Transverse colon (tissue), 4 donors: ENCODE measurements at regions not wholly inside any gene's neighbourhood (a gene's known extent, or its start where the extent isn't known, plus 50 kb on each side); places are given as distances from the start of the nearest gene placed in this dataset.

ENCODE experiments used
- DNase-seq: peaks from one replicate; pipeline ENCODE4 v3.0.0-alpha.2; 2019
- H3K27ac ChIP-seq, 4 donors: fragments of 200-600 bp; sonication (generic); 2 replicates each; pipeline ENCODE4 v1.5.1; 2016 to 2018; ENCODE audit warnings: inconsistent platforms in 4 of 4
- H3K27me3 ChIP-seq: fragments of 200-600 bp; sonication (generic); 2 replicates; pipeline ENCODE4 v1.5.1; 2017; ENCODE audit warnings: inconsistent platforms
- H3K36me3 ChIP-seq, 4 donors: fragments of 200-600 bp; sonication (generic); 2 replicates each; pipeline ENCODE4 v1.5.1; 2017 to 2019; ENCODE audit warnings: inconsistent platforms in 4 of 4
- H3K4me1 ChIP-seq, 4 donors: fragments of 200-600 bp; sonication (generic); 2 replicates each; pipeline ENCODE4 v1.5.1; 2017 to 2020; ENCODE audit warnings: inconsistent platforms in 4 of 4
- H3K4me3 ChIP-seq, 4 donors: fragments of 200-600 bp; sonication (generic); 1 replicate in 1 of 4; 2 replicates in 3 of 4; pipeline versions ENCODE4 v1.5.1 to v1.6.1; 2017 to 2019; ENCODE audit warnings: inconsistent platforms in 4 of 4
- H3K9me3 ChIP-seq, 2 donors: fragments of 200-600 bp; sonication (generic); 2 replicates each; pipeline ENCODE4 v1.5.1; 2017 to 2019; ENCODE audit warnings: inconsistent platforms in 2 of 2
- CTCF ChIP-seq, 5 experiments: fragments of 200-600 bp in 3 of 5; fragments of 450-650 bp in 2 of 5; sonication (generic) in 3 of 5; IDR thresholded peaks; 1 replicate in 2 of 5; 2 replicates in 3 of 5; pipeline ENCODE4 v1.5.1; 2016 to 2017; ENCODE audit warnings: antibody characterized with exemption in 5 of 5, inconsistent platforms in 3 of 5, mild to moderate bottlenecking in 2 of 5, moderate library complexity in 1 of 5
- EP300 ChIP-seq: sonication (generic); formaldehyde crosslinking; IDR thresholded peaks from one replicate; pipeline ENCODE4 v1.6.1; 2017; ENCODE audit warnings: antibody characterized with exemption, low read depth
- POLR2A ChIP-seq: fragments of 450-650 bp; IDR thresholded peaks from one replicate; pipeline ENCODE4 v1.6.1; 2016; ENCODE audit warnings: antibody characterized with exemption, mild to moderate bottlenecking, moderate library complexity
- POLR2AphosphoS5 ChIP-seq, 3 donors: sonication (generic); formaldehyde crosslinking; IDR thresholded peaks; one replicate each; pipeline ENCODE4 v1.6.1; 2016; ENCODE audit warnings: antibody characterized with exemption in 3 of 3
- WGBS, 2 donors: methylation state at CpG; one replicate each; pipeline ENCODE4 v1.1.5; 2018; ENCODE audit warnings: low coverage in 1 of 2; 5-methylcytosine and 5-hydroxymethylcytosine counted together
- in situ Hi-C, 4 donors: fragments of 200-750 bp; cut with MboI; loops; one replicate each; pipeline versions ENCODE4 v1.15.0 to v1.15.1; 2017; ENCODE audit warnings: low sequenced_read_pairs in 3 of 4, low pct_ligation_motif_present in 1 of 4, low pct_unique_long_range_greater_than_20kb in 1 of 4
- intact Hi-C: fragments of 100-400 bp; cut with DNase I; formaldehyde crosslinking; loops from one replicate; pipeline ENCODE4 v1.15.1; 2023; ENCODE audit warnings: low total_unique reads

GRCh38 chr10:28963539-28964221, 286.4 kb downstream of the BAMBI start:
- TF ChIP-seq POLR2A, result no peak
- no peak for TF ChIP-seq CTCF (IDR thresholded peaks at IDR 0.05)
- no peak for TF ChIP-seq EP300
- TF ChIP-seq POLR2AphosphoS5 (IDR thresholded peaks at IDR 0.05), result no peak
- WGBS, 2 donors, result 81 to 93% methylated on average over 4 to 5 of the region's 5 CpGs
- H3K4me3 ChIP-seq, result no peak overlapping the region
- H3K27me3 ChIP-seq, result no peaks in the 10 kb centered on the region
- no peaks in the 10 kb centered on the region for H3K4me1 ChIP-seq
- in situ Hi-C loops (no loop called here), intact Hi-C loops (no loop called here)
- DNase-seq, result no peak
- no peak overlapping the region for H3K27ac ChIP-seq
- H3K9me3 ChIP-seq, result no peaks in the 10 kb centered on the region
- no peaks in the 10 kb centered on the region for H3K36me3 ChIP-seq

- Histone ChIP-seq H3K36me3 (no peaks in the 10 kb centered on the region), H3K9me3 (no peaks in the 10 kb centered on the region), H3K27me3 (no peaks in the 10 kb centered on the region), H3K4me3 (no peak overlapping the region), H3K27ac (no peak overlapping the region), H3K4me1 (no peaks in the 10 kb centered on the region)
- intact Hi-C loops, result no loop called here
- 72 to 78% methylated on average over 3 of the region's 3 CpGs for WGBS, 2 donors
- in situ Hi-C loops, result no loop called here
- no peak for DNase-seq
- TF ChIP-seq CTCF (IDR thresholded peaks at IDR 0.05) (no peak), EP300 (no peak), POLR2A (no peak), POLR2AphosphoS5 (IDR thresholded peaks at IDR 0.05) (no peak)
Observed at GRCh38 chr10:28965937-28966336, 288.6 kb downstream of the BAMBI start.

- H3K9me3 ChIP-seq, result no peaks in the 10 kb centered on the region
- no peaks in the 10 kb centered on the region for H3K4me1 ChIP-seq
- H3K4me3 ChIP-seq, result no peak overlapping the region
- H3K27me3 ChIP-seq, result no peaks in the 10 kb centered on the region
- intact Hi-C loops (no loop called here), in situ Hi-C loops (no loop called here)
- WGBS, 2 donors, result 81 to 100% methylated on average over 1 to 2 of the region's 2 CpGs
- H3K36me3 ChIP-seq, result no peaks in the 10 kb centered on the region
- TF ChIP-seq POLR2A (no peak), CTCF (IDR thresholded peaks at IDR 0.05) (no peak), EP300 (no peak), POLR2AphosphoS5 (IDR thresholded peaks at IDR 0.05) (no peak)
- H3K27ac ChIP-seq, result no peak overlapping the region
- DNase-seq, result no peak
Observed at GRCh38 chr10:28967031-28967430, 289.7 kb downstream of the BAMBI start.

GRCh38 chr10:28969413-28969812, 292.1 kb downstream of the BAMBI start:
- in situ Hi-C loops (no loop called here), intact Hi-C loops (no loop called here)
- no peak for TF ChIP-seq CTCF (IDR thresholded peaks at IDR 0.05)
- TF ChIP-seq POLR2A, result no peak
- TF ChIP-seq POLR2AphosphoS5 (IDR thresholded peaks at IDR 0.05), result no peak
- no peak for TF ChIP-seq EP300
- Histone ChIP-seq H3K4me3 (no peak overlapping the region), H3K9me3 (no peaks in the 10 kb centered on the region), H3K27ac (no peak overlapping the region), H3K27me3 (no peaks in the 10 kb centered on the region), H3K36me3 (no peaks in the 10 kb centered on the region), H3K4me1 (no peaks in the 10 kb centered on the region)
- DNase-seq, result no peak
- 46 to 68% methylated on average over 1 to 4 of the region's 4 CpGs for WGBS, 2 donors
